ENCODE measurements at regions not wholly inside any gene's neighbourhood (a gene's known extent, or its start where the extent isn't known, plus 50 kb on each side); places are given as distances from the start of the nearest gene placed in this dataset.

DNA sequence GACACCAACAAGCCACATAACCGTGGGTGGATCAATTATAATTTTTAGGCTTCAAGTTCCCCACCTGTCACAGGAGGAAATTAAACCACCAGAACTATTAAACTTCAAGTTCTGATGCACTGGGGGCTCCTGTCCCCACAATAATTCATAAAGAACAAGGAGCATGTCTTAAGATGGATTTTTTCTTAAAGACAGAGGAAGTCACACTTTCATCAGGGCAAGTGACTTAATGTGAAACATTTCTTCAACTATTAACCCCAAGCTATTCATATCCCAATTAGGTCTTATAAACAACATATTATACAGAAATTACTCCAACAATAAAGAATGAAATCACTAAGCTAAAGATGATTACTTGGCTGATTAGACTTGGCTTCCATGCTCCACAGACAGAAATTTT, 292.5 kb downstream of the ETAA1 start:
- Histone ChIP-seq H4K20me1 (ENCODE audit: insufficient read depth, poor library complexity, severe bottlenecking) (no peaks in the 10 kb centered on the region), H3K27ac (no peak overlapping the region), H3K4me1 (ENCODE audit: insufficient read depth) (no peaks in the 10 kb centered on the region), H3K79me2 (no peaks in the 10 kb centered on the region), H3K27me3 (no peaks in the 10 kb centered on the region), H2AFZ (no peak overlapping the region), H3K36me3 (replicated peaks; ENCODE audit: insufficient read depth, low read depth) (no peaks in the 10 kb centered on the region), H3K9me3 (ENCODE audit: low read depth) (no peaks in the 10 kb centered on the region), H3K4me3 (no peak overlapping the region), H3K4me2 (no peak overlapping the region), H3K9me2 (replicated peaks; ENCODE audit: insufficient read depth) (no peaks in the 10 kb centered on the region)
- no peak for DNase-seq (ENCODE audit: low spot score)
- WGBS (ENCODE audit: low lambda C conversion rate, missing lambda C conversion rate) = 46% methylated on average over 1 of the region's 1 CpG
- TF ChIP-seq EZH2 (IDR thresholded peaks at IDR 0.05; ENCODE audit: borderline replicate concordance) (no peak), EZH2phosphoT487 (IDR thresholded peaks at IDR 0.05; ENCODE audit: low read depth, severe bottlenecking, unreplicated experiment) (no peak)
- TF ChIP-seq, protein P1, sequence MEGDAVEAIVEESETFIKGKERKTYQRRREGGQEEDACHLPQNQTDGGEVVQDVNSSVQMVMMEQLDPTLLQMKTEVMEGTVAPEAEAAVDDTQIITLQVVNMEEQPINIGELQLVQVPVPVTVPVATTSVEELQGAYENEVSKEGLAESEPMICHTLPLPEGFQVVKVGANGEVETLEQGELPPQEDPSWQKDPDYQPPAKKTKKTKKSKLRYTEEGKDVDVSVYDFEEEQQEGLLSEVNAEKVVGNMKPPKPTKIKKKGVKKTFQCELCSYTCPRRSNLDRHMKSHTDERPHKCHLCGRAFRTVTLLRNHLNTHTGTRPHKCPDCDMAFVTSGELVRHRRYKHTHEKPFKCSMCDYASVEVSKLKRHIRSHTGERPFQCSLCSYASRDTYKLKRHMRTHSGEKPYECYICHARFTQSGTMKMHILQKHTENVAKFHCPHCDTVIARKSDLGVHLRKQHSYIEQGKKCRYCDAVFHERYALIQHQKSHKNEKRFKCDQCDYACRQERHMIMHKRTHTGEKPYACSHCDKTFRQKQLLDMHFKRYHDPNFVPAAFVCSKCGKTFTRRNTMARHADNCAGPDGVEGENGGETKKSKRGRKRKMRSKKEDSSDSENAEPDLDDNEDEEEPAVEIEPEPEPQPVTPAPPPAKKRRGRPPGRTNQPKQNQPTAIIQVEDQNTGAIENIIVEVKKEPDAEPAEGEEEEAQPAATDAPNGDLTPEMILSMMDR (IDR thresholded peaks at IDR 0.05; ENCODE audit: poor library complexity) = no peak

DNA sequence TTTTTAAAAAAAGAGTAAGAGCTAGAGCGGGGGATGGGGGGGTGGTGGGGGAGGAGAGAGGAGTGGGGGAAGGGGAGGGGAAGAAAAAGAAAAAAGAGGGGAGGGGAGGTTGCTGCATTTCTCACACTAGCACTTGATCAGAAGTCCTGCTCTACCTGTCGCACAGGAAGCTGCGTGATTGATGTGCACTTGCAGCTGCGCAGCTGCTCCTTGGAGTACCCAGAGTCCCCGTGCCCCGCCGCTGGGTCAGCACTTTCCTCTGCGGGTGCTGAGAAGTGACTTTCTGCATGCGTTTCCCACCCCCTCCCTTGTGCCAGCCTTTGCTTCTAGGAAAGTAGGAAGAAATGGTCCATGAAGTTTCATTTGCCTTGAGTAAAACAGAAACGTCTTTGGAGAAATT, 297.3 kb downstream of the ETAA1 start:
- Histone ChIP-seq H3K36me3 (replicated peaks; ENCODE audit: insufficient read depth, low read depth) (no peaks in the 10 kb centered on the region), H3K4me3 (no peak overlapping the region), H3K4me2 (no peak overlapping the region), H3K27me3 (no peaks in the 10 kb centered on the region), H3K4me1 (ENCODE audit: insufficient read depth) (no peaks in the 10 kb centered on the region), H3K9me2 (replicated peaks; ENCODE audit: insufficient read depth) (no peaks in the 10 kb centered on the region), H2AFZ (no peak overlapping the region), H3K27ac (no peak overlapping the region), H3K79me2 (no peaks in the 10 kb centered on the region), H3K9me3 (ENCODE audit: low read depth) (no peaks in the 10 kb centered on the region), H4K20me1 (ENCODE audit: insufficient read depth, poor library complexity, severe bottlenecking) (no peaks in the 10 kb centered on the region)
- no peak for TF ChIP-seq EZH2 (IDR thresholded peaks at IDR 0.05; ENCODE audit: borderline replicate concordance)
- TF ChIP-seq, protein P1 (IDR thresholded peaks at IDR 0.05; ENCODE audit: poor library complexity) = no peak
- TF ChIP-seq EZH2phosphoT487 (IDR thresholded peaks at IDR 0.05; ENCODE audit: low read depth, severe bottlenecking, unreplicated experiment) = no peak
- 75% methylated on average over 10 of the region's 10 CpGs for WGBS (ENCODE audit: low lambda C conversion rate, missing lambda C conversion rate)
- no peak for DNase-seq (ENCODE audit: low spot score)

DNA sequence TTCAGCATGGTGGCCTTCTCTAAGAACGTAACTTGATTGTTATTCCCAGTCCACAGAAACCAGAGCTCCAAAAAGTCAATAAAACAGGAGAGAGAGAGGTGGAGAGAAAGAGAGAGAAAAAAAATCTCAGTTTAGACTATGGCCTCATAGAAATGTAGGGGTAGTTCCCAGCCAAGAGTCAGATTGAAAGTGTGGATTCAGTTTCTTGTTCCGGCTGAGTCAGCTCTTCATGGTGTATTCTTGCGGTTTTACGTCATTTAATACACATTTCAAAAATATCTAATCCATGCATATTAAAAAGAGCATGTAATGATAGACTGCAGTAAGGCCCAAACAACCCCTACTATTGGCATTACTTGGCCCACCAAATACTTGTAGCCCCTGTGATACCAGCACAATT, 303.9 kb downstream of the ETAA1 start:
- Histone ChIP-seq H3K27me3 (no peaks in the 10 kb centered on the region), H3K36me3 (replicated peaks; ENCODE audit: insufficient read depth, low read depth) (no peaks in the 10 kb centered on the region), H3K4me2 (no peak overlapping the region), H3K79me2 (no peaks in the 10 kb centered on the region), H3K9me3 (ENCODE audit: low read depth) (no peaks in the 10 kb centered on the region), H3K4me1 (ENCODE audit: insufficient read depth) (no peaks in the 10 kb centered on the region), H3K27ac (no peak overlapping the region), H2AFZ (no peak overlapping the region), H3K9me2 (replicated peaks; ENCODE audit: insufficient read depth) (no peaks in the 10 kb centered on the region), H4K20me1 (ENCODE audit: insufficient read depth, poor library complexity, severe bottlenecking) (no peaks in the 10 kb centered on the region), H3K4me3 (no peak overlapping the region)
- 85% methylated on average over 4 of the region's 4 CpGs for WGBS (ENCODE audit: low lambda C conversion rate, missing lambda C conversion rate)
- no peak for DNase-seq (ENCODE audit: low spot score)
- TF ChIP-seq, protein P1 (IDR thresholded peaks at IDR 0.05; ENCODE audit: poor library complexity) = no peak
- no peak for TF ChIP-seq EZH2 (IDR thresholded peaks at IDR 0.05; ENCODE audit: borderline replicate concordance)
- TF ChIP-seq EZH2phosphoT487 (IDR thresholded peaks at IDR 0.05; ENCODE audit: low read depth, severe bottlenecking, unreplicated experiment) = no peak

DNA sequence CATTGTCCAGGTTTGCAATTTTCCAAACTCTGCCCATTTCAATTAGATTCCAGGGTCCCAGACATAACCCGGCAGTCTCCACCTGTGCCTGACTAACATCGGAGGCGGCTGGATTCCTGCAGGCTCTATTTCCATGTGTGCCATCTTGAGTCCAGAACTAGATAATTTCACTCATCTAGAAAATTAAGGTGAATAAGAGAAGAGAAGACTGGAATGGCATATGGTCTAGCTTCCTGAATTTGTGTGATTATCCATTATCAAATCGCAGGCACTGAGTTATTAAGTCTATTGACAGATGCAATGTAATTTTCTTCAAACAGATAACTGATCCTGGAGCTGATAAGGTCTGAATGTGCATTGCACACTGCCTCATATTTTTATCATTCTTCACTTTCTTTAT, 305.2 kb downstream of the ETAA1 start:
- Histone ChIP-seq H3K79me2 (no peaks in the 10 kb centered on the region), H3K27me3 (no peaks in the 10 kb centered on the region), H4K20me1 (ENCODE audit: insufficient read depth, poor library complexity, severe bottlenecking) (no peaks in the 10 kb centered on the region), H3K4me1 (ENCODE audit: insufficient read depth) (no peaks in the 10 kb centered on the region), H3K9me2 (replicated peaks; ENCODE audit: insufficient read depth) (no peaks in the 10 kb centered on the region), H3K9me3 (ENCODE audit: low read depth) (no peaks in the 10 kb centered on the region), H3K27ac (no peak overlapping the region), H3K4me3 (no peak overlapping the region), H2AFZ (no peak overlapping the region), H3K4me2 (no peak overlapping the region), H3K36me3 (replicated peaks; ENCODE audit: insufficient read depth, low read depth) (no peaks in the 10 kb centered on the region)
- no peak for DNase-seq (ENCODE audit: low spot score)
- TF ChIP-seq, protein P1 (IDR thresholded peaks at IDR 0.05; ENCODE audit: poor library complexity) = no peak
- TF ChIP-seq EZH2 (IDR thresholded peaks at IDR 0.05; ENCODE audit: borderline replicate concordance) = no peak
- TF ChIP-seq EZH2phosphoT487 (IDR thresholded peaks at IDR 0.05; ENCODE audit: low read depth, severe bottlenecking, unreplicated experiment) = no peak
- 82% methylated on average over 4 of the region's 4 CpGs for WGBS (ENCODE audit: low lambda C conversion rate, missing lambda C conversion rate)

Measured in hepatocyte (in vitro differentiated cells).